ENCODE measurements at regions not wholly inside any gene's neighbourhood (a gene's known extent, or its start where the extent isn't known, plus 50 kb on each side); places are given as distances from the start of the nearest gene placed in this dataset.

DNA sequence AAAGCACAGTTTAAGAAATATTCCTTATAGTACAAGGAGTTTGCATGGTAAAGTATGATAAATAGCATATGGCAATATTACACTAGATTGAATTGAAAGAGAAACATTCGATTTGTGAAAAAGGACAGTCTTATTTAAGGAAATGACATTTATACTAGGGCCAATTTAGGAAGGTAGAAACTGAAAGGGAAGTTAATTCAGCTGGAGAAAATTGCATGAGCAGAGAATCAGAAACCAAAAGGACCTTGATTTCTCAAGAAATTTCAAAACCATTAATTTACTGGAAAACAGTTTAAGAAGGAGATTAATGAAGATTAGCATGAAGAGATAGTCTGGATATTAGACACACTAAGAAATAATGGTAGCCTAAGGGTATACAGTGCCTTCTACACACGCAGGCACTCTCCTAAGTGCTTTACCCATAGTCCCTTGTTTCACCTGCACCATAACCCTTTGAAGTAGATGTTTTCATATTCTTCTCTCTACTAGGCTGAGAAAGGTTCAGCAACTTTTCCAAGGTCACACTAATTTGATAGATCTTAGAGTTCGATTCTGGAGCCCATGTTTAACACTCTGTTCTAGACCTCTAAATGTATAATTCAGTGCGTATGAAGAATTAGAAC, 259.1 kb upstream of the SLIT2 start:
- TF ChIP-seq, protein P1, sequence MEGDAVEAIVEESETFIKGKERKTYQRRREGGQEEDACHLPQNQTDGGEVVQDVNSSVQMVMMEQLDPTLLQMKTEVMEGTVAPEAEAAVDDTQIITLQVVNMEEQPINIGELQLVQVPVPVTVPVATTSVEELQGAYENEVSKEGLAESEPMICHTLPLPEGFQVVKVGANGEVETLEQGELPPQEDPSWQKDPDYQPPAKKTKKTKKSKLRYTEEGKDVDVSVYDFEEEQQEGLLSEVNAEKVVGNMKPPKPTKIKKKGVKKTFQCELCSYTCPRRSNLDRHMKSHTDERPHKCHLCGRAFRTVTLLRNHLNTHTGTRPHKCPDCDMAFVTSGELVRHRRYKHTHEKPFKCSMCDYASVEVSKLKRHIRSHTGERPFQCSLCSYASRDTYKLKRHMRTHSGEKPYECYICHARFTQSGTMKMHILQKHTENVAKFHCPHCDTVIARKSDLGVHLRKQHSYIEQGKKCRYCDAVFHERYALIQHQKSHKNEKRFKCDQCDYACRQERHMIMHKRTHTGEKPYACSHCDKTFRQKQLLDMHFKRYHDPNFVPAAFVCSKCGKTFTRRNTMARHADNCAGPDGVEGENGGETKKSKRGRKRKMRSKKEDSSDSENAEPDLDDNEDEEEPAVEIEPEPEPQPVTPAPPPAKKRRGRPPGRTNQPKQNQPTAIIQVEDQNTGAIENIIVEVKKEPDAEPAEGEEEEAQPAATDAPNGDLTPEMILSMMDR (IDR thresholded peaks at IDR 0.05) = no peak
- no peak for TF ChIP-seq POLR2A (IDR thresholded peaks at IDR 0.05)
